HEK293T (cell line): ENCODE measurements at regions not wholly inside any gene's neighbourhood (a gene's known extent, or its start where the extent isn't known, plus 50 kb on each side); places are given as distances from the start of the nearest gene placed in this dataset.

Experiments
- CTCF ChIA-PET: fragments of 350-600 bp; formaldehyde crosslinking; extraction: SDS; loops from one replicate; lab custom pipeline; 2021; ENCODE audit warnings: antibody characterized with exemption, inconsistent platforms; lab: Yijun Ruan, JAX
- POLR2A ChIA-PET: fragments of 350-600 bp; formaldehyde crosslinking; extraction: SDS; loops from one replicate; lab custom pipeline; 2020; ENCODE audit warnings: antibody characterized with exemption, inconsistent platforms; lab: Yijun Ruan, JAX
- DNase-seq: peaks from one replicate; pipeline ENCODE4 v3.0.0; 2012; ENCODE audit warnings: mixed read lengths; ENCODE audit errors: extremely low spot score
- ARNT ChIP-seq: fragments of 450-650 bp; IDR thresholded peaks from 2 replicates; pipeline ENCODE4 v1.6.1; 2017; ENCODE audit warnings: mild to moderate bottlenecking
- BHLHE40 ChIP-seq: fragments of 450-650 bp; IDR thresholded peaks from 2 replicates; pipeline ENCODE4 v1.6.1; 2016; ENCODE audit warnings: mild to moderate bottlenecking, moderate library complexity, borderline replicate concordance
- CTBP1 ChIP-seq: fragments of 450-650 bp; IDR thresholded peaks from 2 replicates; pipeline ENCODE4 v1.6.1; 2016; ENCODE audit warnings: borderline replicate concordance
- ELF4 ChIP-seq: fragments of 450-650 bp; IDR thresholded peaks from 2 replicates; pipeline ENCODE4 v1.6.1; 2017; ENCODE audit warnings: antibody characterized with exemption
- FOXA1 ChIP-seq: fragments of 450-650 bp; IDR thresholded peaks from 2 replicates; pipeline ENCODE4 v1.6.1; 2016; ENCODE audit warnings: mild to moderate bottlenecking
- FOXK2 ChIP-seq: fragments of 450-650 bp; IDR thresholded peaks from 2 replicates; pipeline ENCODE4 v1.6.1; 2016; ENCODE audit warnings: mild to moderate bottlenecking
- FOXM1 ChIP-seq: fragments of 450-650 bp; IDR thresholded peaks from 2 replicates; pipeline ENCODE4 v1.6.1; 2017; ENCODE audit warnings: mild to moderate bottlenecking, borderline replicate concordance
- HDGF ChIP-seq: fragments of 450-650 bp; IDR thresholded peaks from 2 replicates; pipeline ENCODE4 v1.6.1; 2017; ENCODE audit warnings: antibody characterized with exemption, borderline replicate concordance
- L3MBTL2 ChIP-seq: fragments of 450-650 bp; conservative IDR thresholded peaks from 2 replicates; pipeline ENCODE4 v1.6.1; 2016; ENCODE audit warnings: mild to moderate bottlenecking
- LEF1 ChIP-seq: fragments of 450-650 bp; IDR thresholded peaks from 2 replicates; pipeline ENCODE4 v1.6.1; 2017; ENCODE audit warnings: mild to moderate bottlenecking, borderline replicate concordance
- NFRKB ChIP-seq: fragments of 450-650 bp; IDR thresholded peaks from 2 replicates; pipeline ENCODE4 v1.6.1; 2016; ENCODE audit warnings: mild to moderate bottlenecking, moderate library complexity
- PKNOX1 ChIP-seq: fragments of 450-650 bp; IDR thresholded peaks from 2 replicates; pipeline ENCODE4 v1.6.1; 2016
- SP1 ChIP-seq: fragments of 450-650 bp; IDR thresholded peaks from 2 replicates; pipeline ENCODE4 v1.6.1; 2017
- SUZ12 ChIP-seq: fragments of 450-650 bp; IDR thresholded peaks from 2 replicates; pipeline ENCODE4 v1.6.1; 2016; ENCODE audit warnings: mild to moderate bottlenecking
- TARDBP ChIP-seq: fragments of 450-650 bp; IDR thresholded peaks from 2 replicates; pipeline ENCODE4 v1.6.1; 2016
- ZNF384 ChIP-seq: fragments of 450-650 bp; IDR thresholded peaks from 2 replicates; pipeline ENCODE4 v1.6.1; 2016

GRCh38 chr4:189377569-189377968 is 563.1 kb upstream of the FRG1 start:
- TF ChIP-seq TARDBP, result no peak
- TF ChIP-seq ELF4, result no peak
- TF ChIP-seq L3MBTL2, result no peak
- TF ChIP-seq SUZ12, result no peak
- TF ChIP-seq ZNF384, result no peak
- TF ChIP-seq FOXM1, result no peak
- TF ChIP-seq ARNT, result no peak
- TF ChIP-seq SP1, result no peak
- TF ChIP-seq CTBP1, result no peak
- no peak for TF ChIP-seq BHLHE40
- DNase-seq, result no peak
- ChIA-PET POLR2A (no interaction called here), CTCF (no interaction called here)

GRCh38 chr4:189385098-189385497 is 555.6 kb upstream of the FRG1 start:
- ChIA-PET POLR2A (no interaction called here), CTCF (no interaction called here)
- DNase-seq, result no peak
- TF ChIP-seq BHLHE40, result no peak
- no peak for TF ChIP-seq SUZ12
- TF ChIP-seq NFRKB, result no peak
- TF ChIP-seq FOXM1, result no peak
- no peak for TF ChIP-seq FOXK2
- TF ChIP-seq ELF4, result no peak
- TF ChIP-seq CTBP1, result no peak
- TF ChIP-seq L3MBTL2, result no peak
- no peak for TF ChIP-seq SP1
- no peak for TF ChIP-seq TARDBP
- TF ChIP-seq LEF1, result no peak
- no peak for TF ChIP-seq FOXA1
- TF ChIP-seq ARNT, result no peak

- no peak for DNase-seq
- ChIA-PET CTCF (no interaction called here), POLR2A (no interaction called here)
- TF ChIP-seq PKNOX1 (no peak), SP1 (no peak), BHLHE40 (no peak), ELF4 (no peak), ZNF384 (no peak), FOXK2 (no peak), TARDBP (no peak)
These were observed 555.1 kb upstream of the FRG1 start for GRCh38 chr4:189385579-189385978.

GRCh38 chr4:189396435-189396834 is 544.2 kb upstream of the FRG1 start:
- ChIA-PET POLR2A (no interaction called here), CTCF (no interaction called here)
- TF ChIP-seq CTBP1 (no peak), FOXK2 (no peak), ARNT (no peak), SP1 (no peak), PKNOX1 (no peak), FOXM1 (no peak), L3MBTL2 (no peak), ELF4 (no peak), NFRKB (no peak), BHLHE40 (no peak), LEF1 (no peak), TARDBP (no peak), FOXA1 (no peak), ZNF384 (no peak)
- DNase-seq, result no peak

GRCh38 chr4:189404271-189404670 is 536.4 kb upstream of the FRG1 start:
- DNase-seq, result no peak
- ChIA-PET POLR2A (no interaction called here), CTCF (no interaction called here)
- TF ChIP-seq PKNOX1, result no peak
- TF ChIP-seq ZNF384, result no peak
- no peak for TF ChIP-seq FOXA1
- no peak for TF ChIP-seq TARDBP
- no peak for TF ChIP-seq ARNT
- no peak for TF ChIP-seq CTBP1
- TF ChIP-seq FOXK2, result no peak
- no peak for TF ChIP-seq HDGF
- TF ChIP-seq ELF4, result no peak
- TF ChIP-seq LEF1, result no peak
- TF ChIP-seq FOXM1, result no peak
- TF ChIP-seq SUZ12, result no peak

- DNase-seq, result no peak
- TF ChIP-seq TARDBP (no peak), FOXM1 (no peak), FOXK2 (no peak), L3MBTL2 (no peak), BHLHE40 (no peak), LEF1 (no peak), SUZ12 (no peak), ZNF384 (no peak), SP1 (no peak)
- POLR2A ChIA-PET, result no interaction called here
- CTCF ChIA-PET, result no interaction called here
These were observed 531.5 kb upstream of the FRG1 start for GRCh38 chr4:189409158-189409557.

- TF ChIP-seq NFRKB (no peak), PKNOX1 (no peak), FOXM1 (no peak), BHLHE40 (no peak), FOXK2 (no peak), FOXA1 (no peak), ZNF384 (no peak), L3MBTL2 (no peak), SUZ12 (no peak), LEF1 (no peak)
- ChIA-PET POLR2A (no interaction called here), CTCF (no interaction called here)
- DNase-seq, result no peak
These were observed 526.7 kb upstream of the FRG1 start for GRCh38 chr4:189414021-189414420.
